ENCODE measurements at regions not wholly inside any gene's neighbourhood (a gene's known extent, or its start where the extent isn't known, plus 50 kb on each side); places are given as distances from the start of the nearest gene placed in this dataset.

GRCh38 chr5:128766406-128766805, 198.9 kb upstream of the SLC27A6 start:
- TF ChIP-seq CTCF (IDR thresholded peaks at IDR 0.05) (no peak), POLR2AphosphoS5 (IDR thresholded peaks at IDR 0.05) (no peak)
